H9 (cell line): ENCODE measurements at regions not wholly inside any gene's neighbourhood (a gene's known extent, or its start where the extent isn't known, plus 50 kb on each side); places are given as distances from the start of the nearest gene placed in this dataset.

Experiments
- DNase-seq: peaks from one replicate; pipeline ENCODE4 v3.0.0-alpha.2; 2017
- H2AFZ ChIP-seq: one replicate; pipeline ENCODE4 v1.6.1; 2013; ENCODE audit warnings: mild to moderate bottlenecking, low read length, control low read depth, moderate library complexity
- H2AK5ac ChIP-seq: 2 replicates; pipeline ENCODE4 v1.6.1; 2013; ENCODE audit warnings: low read length, control low read depth, mixed read lengths; ENCODE audit not compliant: insufficient read length
- H2BK120ac ChIP-seq: one replicate; pipeline ENCODE4 v1.6.1; 2013; ENCODE audit warnings: low read depth, mild to moderate bottlenecking, low read length, control low read depth, inconsistent platforms; ENCODE audit not compliant: poor library complexity, severe bottlenecking
- H2BK12ac ChIP-seq: 2 replicates; pipeline ENCODE4 v1.6.1; 2013; ENCODE audit warnings: low read length, control low read depth, mixed read lengths, low read depth; ENCODE audit not compliant: insufficient read length
- H2BK15ac ChIP-seq: 2 replicates; pipeline ENCODE4 v1.6.1; 2013; ENCODE audit warnings: low read depth, low read length, control low read depth
- H2BK20ac ChIP-seq: one replicate; pipeline ENCODE4 v1.6.1; 2013; ENCODE audit warnings: low read depth, mild to moderate bottlenecking, low read length, control low read depth, inconsistent platforms; ENCODE audit not compliant: poor library complexity, severe bottlenecking
- H2BK5ac ChIP-seq: 2 replicates; pipeline ENCODE4 v1.6.1; 2013; ENCODE audit warnings: low read length, control low read depth, mixed read lengths; ENCODE audit not compliant: insufficient read length
- H3K14ac ChIP-seq: 2 replicates; pipeline ENCODE4 v1.6.1; 2013; ENCODE audit warnings: low read length, control low read depth; ENCODE audit not compliant: insufficient read depth
- H3K18ac ChIP-seq: 2 replicates; pipeline ENCODE4 v1.6.1; 2013; ENCODE audit warnings: low read depth, mild to moderate bottlenecking, mixed read lengths, low read length, control low read depth; ENCODE audit not compliant: insufficient read length
- H3K23ac ChIP-seq: 2 replicates; pipeline ENCODE4 v1.6.1; 2013; ENCODE audit warnings: low read length, control low read depth, mixed read lengths, low read depth; ENCODE audit not compliant: insufficient read length
- H3K23me2 ChIP-seq: 2 replicates; pipeline ENCODE4 v1.6.1; 2013; ENCODE audit warnings: low read depth, mild to moderate bottlenecking, mixed read lengths, low read length, control low read depth; ENCODE audit not compliant: insufficient read length, poor library complexity, severe bottlenecking
- H3K27ac ChIP-seq: 2 replicates; pipeline ENCODE4 v1.5.1; 2013; ENCODE audit warnings: low read length, control low read depth, mixed read lengths, low read depth; ENCODE audit not compliant: insufficient read length
- H3K27me3 ChIP-seq: 2 replicates; pipeline ENCODE4 v1.6.1; 2013; ENCODE audit warnings: low read length, control low read depth, inconsistent platforms; ENCODE audit not compliant: insufficient read depth
- H3K4ac ChIP-seq: 2 replicates; pipeline ENCODE4 v1.6.1; 2013; ENCODE audit warnings: low read depth, mild to moderate bottlenecking, control low read depth, inconsistent platforms, low read length, moderate library complexity
- H3K4me1 ChIP-seq: 2 replicates; pipeline ENCODE4 v1.6.1; 2013; ENCODE audit warnings: low read length, control low read depth, inconsistent platforms; ENCODE audit not compliant: insufficient read depth
- H3K4me2 ChIP-seq: 2 replicates; pipeline ENCODE4 v1.6.1; 2013; ENCODE audit warnings: low read length, control low read depth, mixed read lengths; ENCODE audit not compliant: insufficient read length, insufficient read depth
- H3K56ac ChIP-seq: 2 replicates; pipeline ENCODE4 v1.6.1; 2013; ENCODE audit warnings: low read depth, mild to moderate bottlenecking, mixed read lengths, low read length, control low read depth; ENCODE audit not compliant: insufficient read length
- H3K79me1 ChIP-seq: 2 replicates; pipeline ENCODE4 v1.6.1; 2013; ENCODE audit warnings: low read depth, mild to moderate bottlenecking, moderate library complexity, low read length, control low read depth, inconsistent platforms; ENCODE audit not compliant: insufficient read depth, poor library complexity, severe bottlenecking
- H3K79me2 ChIP-seq: 2 replicates; pipeline ENCODE4 v1.6.1; 2013; ENCODE audit warnings: low read length, control low read depth, inconsistent platforms; ENCODE audit not compliant: insufficient read depth
- H3K9ac ChIP-seq: 2 replicates; pipeline ENCODE4 v1.6.1; 2013; ENCODE audit warnings: low read length, control low read depth, mixed read lengths; ENCODE audit not compliant: insufficient read length; ENCODE audit errors: extremely low read depth
- H3K9me3 ChIP-seq: one replicate; pipeline ENCODE4 v1.6.1; 2013; ENCODE audit warnings: low read depth, low read length, inconsistent platforms; ENCODE audit not compliant: control insufficient read depth
- H3T11ph ChIP-seq: one replicate; pipeline ENCODE4 v1.6.1; 2013; ENCODE audit warnings: mild to moderate bottlenecking, low read length, control low read depth, inconsistent platforms
- H4K20me1 ChIP-seq: one replicate; pipeline ENCODE4 v1.6.1; 2013; ENCODE audit not compliant: control insufficient read depth, insufficient read length, insufficient read depth
- H4K5ac ChIP-seq: 2 replicates; pipeline ENCODE4 v1.6.1; 2013; ENCODE audit warnings: low read depth, mild to moderate bottlenecking, mixed read lengths, low read length, control low read depth; ENCODE audit not compliant: insufficient read length
- H4K8ac ChIP-seq: replicated peaks from 2 replicates; pipeline ENCODE4 v1.6.1; 2013; ENCODE audit warnings: low read length, control low read depth, mixed read lengths, low read depth; ENCODE audit not compliant: insufficient read length
- H4K91ac ChIP-seq: 2 replicates; pipeline ENCODE4 v1.6.1; 2013; ENCODE audit warnings: low read depth, mild to moderate bottlenecking, moderate library complexity, mixed read lengths, low read length, control low read depth; ENCODE audit not compliant: insufficient read length
- H3K27ac Mint-ChIP-seq, 3 experiments: 2 replicates in 2 of 3; 3 replicates in 1 of 3; pipeline ENCODE4 v1.8.0; 2020 to 2021; ENCODE audit warnings: mixed read lengths in 3 of 3, mild to moderate bottlenecking in 1 of 3, moderate library complexity in 1 of 3
- H3K27me3 Mint-ChIP-seq: 2 replicates; pipeline ENCODE4 v1.8.0; 2021; ENCODE audit warnings: low read depth, mild to moderate bottlenecking, moderate library complexity, mixed read lengths
- H3K36me3 Mint-ChIP-seq, 3 experiments: 2 replicates in 2 of 3; 3 replicates in 1 of 3; pipeline ENCODE4 v1.8.0; 2020 to 2021; ENCODE audit warnings: low read depth in 3 of 3, mixed read lengths in 3 of 3; ENCODE audit not compliant: insufficient read depth in 1 of 3
- H3K4me1 Mint-ChIP-seq, 2 experiments: 2 replicates each; pipeline ENCODE4 v1.8.0; 2020; ENCODE audit warnings: mixed read lengths in 2 of 2
- H3K4me3 Mint-ChIP-seq, 2 experiments: 2 replicates in 1 of 2; 3 replicates in 1 of 2; pipeline ENCODE4 v1.8.0; 2020 to 2021; ENCODE audit warnings: mild to moderate bottlenecking in 2 of 2, mixed read lengths in 2 of 2, moderate library complexity in 1 of 2
- H3K9me3 Mint-ChIP-seq, 2 experiments: 2 replicates in 1 of 2; 3 replicates in 1 of 2; pipeline ENCODE4 v1.8.0; 2020; ENCODE audit warnings: mild to moderate bottlenecking in 2 of 2, mixed read lengths in 2 of 2, moderate library complexity in 1 of 2
- WGBS: extraction: QIAGEN DNeasy Blood & Tissue Kit; methylation state at CpG from one replicate; pipeline ENCODE4 v1.1.7; 2013; ENCODE audit warnings: missing lambda C conversion rate, low lambda C conversion rate, mixed read lengths; ENCODE audit not compliant: insufficient read length; ENCODE audit errors: extremely low coverage; 5-methylcytosine and 5-hydroxymethylcytosine counted together
- TF ChIP-seq, protein P1 (sequence below): fragments of 200-600 bp; sonication (generic); conservative IDR thresholded peaks from 3 replicates; pipeline ENCODE4 v1.8.0; 2021; ENCODE audit warnings: antibody characterized with exemption, mild to moderate bottlenecking

DNA sequence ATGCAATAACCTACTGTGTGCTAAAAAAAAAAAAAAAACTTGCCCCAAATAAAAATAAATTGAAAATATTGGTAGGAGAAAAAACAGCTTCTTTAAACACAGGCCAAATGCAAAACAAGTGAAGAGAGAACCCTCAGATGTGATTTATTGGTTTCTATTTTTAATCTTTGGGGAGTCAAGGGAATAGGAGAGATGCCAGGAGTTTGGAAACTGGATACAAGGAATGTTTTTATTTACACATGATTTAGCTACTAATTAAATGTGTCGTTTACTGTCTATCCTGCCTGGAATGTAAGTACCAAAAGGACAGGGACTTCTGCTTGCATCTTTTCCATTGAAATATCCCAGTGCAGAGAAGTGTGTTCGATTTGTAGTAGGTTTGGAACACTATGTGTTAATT, 810.7 kb downstream of the MAFB start:
- Histone ChIP-seq H3K79me1 (no peaks in the 10 kb centered on the region), H3T11ph (no peak overlapping the region), H3K23me2 (no peaks in the 10 kb centered on the region), H3K18ac (no peak overlapping the region), H2BK12ac (no peak overlapping the region), H2BK20ac (no peak overlapping the region), H2AFZ (no peak overlapping the region), H3K4me1 (no peaks in the 10 kb centered on the region; the same call in 1 of the 2 replicates), H3K9me3 (peaks cover 9% of the 10 kb centered on the region), H3K9ac (no peak overlapping the region), H4K20me1 (no peaks in the 10 kb centered on the region), H4K91ac (no peak overlapping the region), H3K27ac (no peak overlapping the region), H3K27me3 (no peaks in the 10 kb centered on the region), H2BK120ac (no peak overlapping the region), H3K4me2 (no peak overlapping the region), H4K8ac (no peak overlapping the region), H4K5ac (no peak overlapping the region), H3K56ac (no peak overlapping the region), H3K4ac (no peak overlapping the region), H3K23ac (no peak overlapping the region), H2BK5ac (no peak overlapping the region), H3K14ac (no peak overlapping the region), H2BK15ac (no peak overlapping the region), H3K79me2 (no peaks in the 10 kb centered on the region), H2AK5ac (no peak overlapping the region)
- DNase-seq = no peak
- TF ChIP-seq, protein P1, sequence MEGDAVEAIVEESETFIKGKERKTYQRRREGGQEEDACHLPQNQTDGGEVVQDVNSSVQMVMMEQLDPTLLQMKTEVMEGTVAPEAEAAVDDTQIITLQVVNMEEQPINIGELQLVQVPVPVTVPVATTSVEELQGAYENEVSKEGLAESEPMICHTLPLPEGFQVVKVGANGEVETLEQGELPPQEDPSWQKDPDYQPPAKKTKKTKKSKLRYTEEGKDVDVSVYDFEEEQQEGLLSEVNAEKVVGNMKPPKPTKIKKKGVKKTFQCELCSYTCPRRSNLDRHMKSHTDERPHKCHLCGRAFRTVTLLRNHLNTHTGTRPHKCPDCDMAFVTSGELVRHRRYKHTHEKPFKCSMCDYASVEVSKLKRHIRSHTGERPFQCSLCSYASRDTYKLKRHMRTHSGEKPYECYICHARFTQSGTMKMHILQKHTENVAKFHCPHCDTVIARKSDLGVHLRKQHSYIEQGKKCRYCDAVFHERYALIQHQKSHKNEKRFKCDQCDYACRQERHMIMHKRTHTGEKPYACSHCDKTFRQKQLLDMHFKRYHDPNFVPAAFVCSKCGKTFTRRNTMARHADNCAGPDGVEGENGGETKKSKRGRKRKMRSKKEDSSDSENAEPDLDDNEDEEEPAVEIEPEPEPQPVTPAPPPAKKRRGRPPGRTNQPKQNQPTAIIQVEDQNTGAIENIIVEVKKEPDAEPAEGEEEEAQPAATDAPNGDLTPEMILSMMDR = no peak
- peaks cover 19 to 23% of the 10 kb centered on the region in 2 experiments for H3K4me1 Mint-ChIP-seq
- H3K9me3 Mint-ChIP-seq = peaks cover 12 to 14% of the 10 kb centered on the region in 2 experiments
- no peaks in the 10 kb centered on the region for H3K27me3 Mint-ChIP-seq
- H3K27ac Mint-ChIP-seq = no peak overlapping the region
- peaks cover 9 to 15% (median 14%) of the 10 kb centered on the region in 3 experiments for H3K36me3 Mint-ChIP-seq
- WGBS = no CpG with 5 or more reads among the region's 2 CpGs
- no peak overlapping the region for H3K4me3 Mint-ChIP-seq
